BJ (cell line): ENCODE measurements at regions not wholly inside any gene's neighbourhood (a gene's known extent, or its start where the extent isn't known, plus 50 kb on each side); places are given as distances from the start of the nearest gene placed in this dataset.

ENCODE experiments used
- CTCF ChIA-PET: fragments of 350-600 bp; formaldehyde crosslinking; extraction: SDS; loops from one replicate; lab custom pipeline; 2021; ENCODE audit warnings: antibody characterized with exemption, inconsistent platforms; lab: Yijun Ruan, JAX
- POLR2A ChIA-PET: fragments of 300-600 bp; sonication (Branson Sonifier 250); formaldehyde crosslinking; extraction: SDS; loops from one replicate; lab custom pipeline; 2021; ENCODE audit warnings: antibody characterized with exemption; lab: Charles Lee
- DNase-seq: peaks from one replicate; pipeline ENCODE4 v3.0.0-alpha.2; 2011; ENCODE audit warnings: low read depth
- H3K27me3 ChIP-seq: 2 replicates; pipeline ENCODE4 v1.6.0; 2011; ENCODE audit warnings: low read length; ENCODE audit not compliant: control insufficient read depth, insufficient read depth
- H3K36me3 ChIP-seq: 2 replicates; pipeline ENCODE4 v1.5.1; 2011; ENCODE audit warnings: low read length; ENCODE audit not compliant: control insufficient read depth, insufficient read depth
- H3K4me3 ChIP-seq: 2 replicates; pipeline ENCODE4 v1.5.1; 2011; ENCODE audit warnings: low read depth, mild to moderate bottlenecking, control low read depth, low read length
- TF ChIP-seq, protein P1 (sequence below): IDR thresholded peaks from 2 replicates; pipeline ENCODE4 v1.5.1; 2011; ENCODE audit warnings: low read depth, mild to moderate bottlenecking, control low read depth, inconsistent platforms, low read length, moderate library complexity; ENCODE audit not compliant: insufficient read depth

GRCh38 chr11:116397602-116398084 is 375.1 kb downstream of the BUD13 start:
- POLR2A ChIA-PET: no interaction called here
- no peaks in the 10 kb centered on the region for H3K36me3 ChIP-seq
- CTCF ChIA-PET: no interaction called here
- no peak overlapping the region for H3K4me3 ChIP-seq
- TF ChIP-seq, protein P1, sequence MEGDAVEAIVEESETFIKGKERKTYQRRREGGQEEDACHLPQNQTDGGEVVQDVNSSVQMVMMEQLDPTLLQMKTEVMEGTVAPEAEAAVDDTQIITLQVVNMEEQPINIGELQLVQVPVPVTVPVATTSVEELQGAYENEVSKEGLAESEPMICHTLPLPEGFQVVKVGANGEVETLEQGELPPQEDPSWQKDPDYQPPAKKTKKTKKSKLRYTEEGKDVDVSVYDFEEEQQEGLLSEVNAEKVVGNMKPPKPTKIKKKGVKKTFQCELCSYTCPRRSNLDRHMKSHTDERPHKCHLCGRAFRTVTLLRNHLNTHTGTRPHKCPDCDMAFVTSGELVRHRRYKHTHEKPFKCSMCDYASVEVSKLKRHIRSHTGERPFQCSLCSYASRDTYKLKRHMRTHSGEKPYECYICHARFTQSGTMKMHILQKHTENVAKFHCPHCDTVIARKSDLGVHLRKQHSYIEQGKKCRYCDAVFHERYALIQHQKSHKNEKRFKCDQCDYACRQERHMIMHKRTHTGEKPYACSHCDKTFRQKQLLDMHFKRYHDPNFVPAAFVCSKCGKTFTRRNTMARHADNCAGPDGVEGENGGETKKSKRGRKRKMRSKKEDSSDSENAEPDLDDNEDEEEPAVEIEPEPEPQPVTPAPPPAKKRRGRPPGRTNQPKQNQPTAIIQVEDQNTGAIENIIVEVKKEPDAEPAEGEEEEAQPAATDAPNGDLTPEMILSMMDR: no peak
- H3K27me3 ChIP-seq: no peaks in the 10 kb centered on the region
- no peak for DNase-seq

DNA sequence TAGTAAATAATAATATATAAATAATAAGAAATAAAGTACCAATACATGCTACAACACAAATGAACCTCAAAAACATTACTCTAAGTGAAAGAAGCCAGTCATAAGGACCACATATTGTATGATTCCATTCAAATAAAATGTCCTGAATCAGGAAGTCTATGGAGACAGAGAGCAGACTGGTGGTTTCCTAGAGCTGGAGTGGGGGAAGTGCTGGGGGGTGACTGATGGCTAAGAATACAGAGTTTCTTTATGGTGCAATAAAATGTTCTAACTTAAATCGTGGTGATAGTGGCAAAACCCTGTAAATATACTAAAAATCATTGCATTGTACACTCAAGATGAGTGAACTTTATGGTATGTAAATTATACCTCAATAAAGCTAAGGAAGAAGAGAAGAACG is 376.5 kb downstream of the BUD13 start:
- CTCF ChIA-PET: no interaction called here
- POLR2A ChIA-PET: no interaction called here
- no peak for DNase-seq
- Histone ChIP-seq H3K4me3 (no peak overlapping the region), H3K36me3 (no peaks in the 10 kb centered on the region), H3K27me3 (no peaks in the 10 kb centered on the region)
- TF ChIP-seq, protein P1: no peak

DNA sequence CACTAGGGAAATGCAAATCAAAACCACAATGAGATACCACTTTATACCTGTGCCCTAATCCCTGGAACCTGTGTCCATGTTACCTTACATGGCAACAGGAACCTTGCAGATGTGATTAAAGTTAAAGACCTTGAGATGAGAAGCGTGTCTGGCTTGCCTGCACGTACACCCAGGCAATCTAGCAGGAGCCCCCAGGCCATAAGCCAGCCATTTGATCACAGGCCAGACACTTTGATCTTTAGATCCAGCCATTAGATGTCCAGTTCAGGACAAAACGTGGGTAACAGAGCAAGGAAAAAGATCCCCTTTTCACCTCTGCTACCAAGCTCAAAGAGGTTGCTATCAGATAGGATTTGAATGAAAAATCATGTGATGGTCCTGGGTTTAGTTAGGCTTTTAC is 378.8 kb downstream of the BUD13 start:
- no peak overlapping the region for H3K4me3 ChIP-seq
- TF ChIP-seq, protein P1: no peak
- ChIA-PET POLR2A (no interaction called here), CTCF (no interaction called here)
- H3K27me3 ChIP-seq: no peaks in the 10 kb centered on the region
- H3K36me3 ChIP-seq: no peaks in the 10 kb centered on the region
- no peak for DNase-seq

- ChIA-PET POLR2A (no interaction called here), CTCF (interaction anchor here (0.7 kb wide), 1 partner anchor 26 kb away, joined by 4 read pairs; no protein-coding TSS in a partner anchor)
- Histone ChIP-seq H3K36me3 (no peaks in the 10 kb centered on the region), H3K27me3 (no peaks in the 10 kb centered on the region), H3K4me3 (no peak overlapping the region)
- TF ChIP-seq, protein P1: no peak
- DNase-seq: no peak
These were observed 381.8 kb downstream of the BUD13 start for GRCh38 chr11:116390963-116391362.

DNA sequence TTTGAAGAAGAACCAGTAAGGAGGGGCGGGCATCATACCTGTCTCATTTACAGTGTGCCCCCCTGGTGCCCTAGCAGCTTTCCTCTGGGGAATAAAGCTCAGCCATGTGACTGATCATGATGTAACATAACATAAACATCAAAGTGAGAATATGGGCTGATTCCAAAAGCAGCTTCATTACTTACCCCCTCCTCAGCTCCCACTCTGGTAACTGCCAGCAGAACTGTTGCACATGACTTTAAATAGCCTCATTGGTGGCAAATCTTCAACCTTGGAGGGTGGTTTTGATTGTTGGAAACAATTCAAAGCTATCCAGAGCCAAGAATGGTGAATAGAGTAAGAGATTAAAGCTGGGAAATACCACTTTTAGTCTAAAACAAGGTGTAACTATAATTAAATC is 384.6 kb downstream of the BUD13 start:
- POLR2A ChIA-PET: no interaction called here
- TF ChIP-seq, protein P1: no peak
- Histone ChIP-seq H3K4me3 (no peak overlapping the region), H3K36me3 (no peaks in the 10 kb centered on the region), H3K27me3 (no peaks in the 10 kb centered on the region)
- CTCF ChIA-PET: no interaction called here
- no peak for DNase-seq
